Neural progenitor cell (in vitro differentiated cells): ENCODE measurements at regions not wholly inside any gene's neighbourhood (a gene's known extent, or its start where the extent isn't known, plus 50 kb on each side); places are given as distances from the start of the nearest gene placed in this dataset.

Experiments
- DNase-seq: peaks from one replicate; pipeline ENCODE4 v3.0.0-alpha.2; 2016; ENCODE audit warnings: low spot score
- H2AFZ ChIP-seq: fragments of 200-600 bp; sonication (generic); replicated peaks from 2 replicates; pipeline ENCODE4 v1.6.1; 2016; ENCODE audit warnings: antibody characterized with exemption
- H3F3A ChIP-seq: fragments of 200-600 bp; sonication (generic); 2 replicates; pipeline ENCODE4 v1.6.1; 2016; ENCODE audit warnings: antibody characterized with exemption, low read depth
- H3K27ac ChIP-seq: fragments of 200-600 bp; sonication (generic); 2 replicates; pipeline ENCODE4 v1.5.1; 2016; ENCODE audit warnings: mild to moderate bottlenecking
- H3K27me3 ChIP-seq: fragments of 200-600 bp; sonication (generic); 2 replicates; pipeline ENCODE4 v1.6.1; 2016; ENCODE audit warnings: mild to moderate bottlenecking, moderate library complexity
- H3K36me3 ChIP-seq: fragments of 200-600 bp; sonication (generic); 2 replicates; pipeline ENCODE4 v1.5.1; 2016
- H3K4me1 ChIP-seq: fragments of 200-600 bp; sonication (generic); 2 replicates; pipeline ENCODE4 v1.6.1; 2016; ENCODE audit warnings: mixed run types
- H3K4me2 ChIP-seq: fragments of 200-600 bp; sonication (generic); 2 replicates; pipeline ENCODE4 v1.6.1; 2016
- H3K4me3 ChIP-seq: fragments of 200-600 bp; sonication (generic); 2 replicates; pipeline ENCODE4 v1.5.1; 2016
- H3K79me2 ChIP-seq: fragments of 200-600 bp; sonication (generic); 2 replicates; pipeline ENCODE4 v1.6.1; 2016; ENCODE audit warnings: low read depth
- H3K9ac ChIP-seq: fragments of 200-600 bp; sonication (generic); 2 replicates; pipeline ENCODE4 v1.6.1; 2016
- H3K9me3 ChIP-seq: fragments of 200-600 bp; sonication (generic); 2 replicates; pipeline ENCODE4 v1.5.1; 2016; ENCODE audit warnings: low read depth
- H4K20me1 ChIP-seq: fragments of 200-600 bp; sonication (generic); 2 replicates; pipeline ENCODE4 v1.6.1; 2016; ENCODE audit warnings: low read depth
- H3K27ac Mint-ChIP-seq: 3 replicates; pipeline ENCODE4 v1.8.0; 2021; ENCODE audit warnings: mixed read lengths
- H3K27me3 Mint-ChIP-seq: 2 replicates; pipeline ENCODE4 v1.8.0; 2022; ENCODE audit warnings: low read depth, mild to moderate bottlenecking, inconsistent platforms, moderate library complexity, mixed read lengths; ENCODE audit not compliant: insufficient read depth
- H3K36me3 Mint-ChIP-seq: 3 replicates; pipeline ENCODE4 v1.8.0; 2021; ENCODE audit warnings: mixed read lengths
- H3K4me1 Mint-ChIP-seq: 3 replicates; pipeline ENCODE4 v1.8.0; 2021; ENCODE audit warnings: mixed read lengths
- H3K4me3 Mint-ChIP-seq: 3 replicates; pipeline ENCODE4 v1.8.0; 2021; ENCODE audit warnings: mild to moderate bottlenecking, moderate library complexity, mixed read lengths
- H3K9me3 Mint-ChIP-seq: 3 replicates; pipeline ENCODE4 v1.8.0; 2020; ENCODE audit warnings: mixed read lengths
- EZH2 ChIP-seq: fragments of 200-600 bp; sonication (generic); IDR thresholded peaks from 2 replicates; pipeline ENCODE4 v1.6.1; 2017; ENCODE audit warnings: antibody characterized with exemption, mild to moderate bottlenecking, moderate library complexity
- EZH2phosphoT487 ChIP-seq: fragments of 200-600 bp; sonication (generic); IDR thresholded peaks from 2 replicates; pipeline ENCODE4 v1.6.1; 2017; ENCODE audit warnings: antibody characterized with exemption
- TF ChIP-seq, protein P1 (sequence below): fragments of 200-600 bp; sonication (generic); IDR thresholded peaks from 2 replicates; pipeline ENCODE4 v1.5.1; 2017; ENCODE audit warnings: antibody characterized with exemption, mild to moderate bottlenecking

DNA sequence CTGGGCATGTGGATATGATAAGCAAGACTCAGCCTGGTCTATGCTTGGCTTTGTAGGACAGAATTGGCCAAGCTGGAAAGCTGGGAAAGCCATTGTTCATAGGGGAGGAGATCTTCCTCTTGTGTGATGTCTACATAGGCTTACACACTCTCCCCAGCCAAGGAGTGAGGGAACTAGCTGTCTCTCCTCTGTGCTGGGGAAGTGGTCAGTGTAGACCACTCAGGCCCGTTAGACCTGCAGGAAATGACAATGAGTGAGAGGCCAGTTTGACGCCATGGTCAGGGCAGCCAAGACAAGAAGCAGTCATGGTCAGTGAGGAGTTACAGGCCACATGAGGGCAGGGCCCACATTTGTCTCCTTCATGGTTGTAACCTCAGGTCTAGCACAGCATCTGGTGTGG, 159.1 kb upstream of the KL start:
- Mint-ChIP-seq H3K27me3 (no peaks in the 10 kb centered on the region), H3K27ac (no peak overlapping the region)

DNA sequence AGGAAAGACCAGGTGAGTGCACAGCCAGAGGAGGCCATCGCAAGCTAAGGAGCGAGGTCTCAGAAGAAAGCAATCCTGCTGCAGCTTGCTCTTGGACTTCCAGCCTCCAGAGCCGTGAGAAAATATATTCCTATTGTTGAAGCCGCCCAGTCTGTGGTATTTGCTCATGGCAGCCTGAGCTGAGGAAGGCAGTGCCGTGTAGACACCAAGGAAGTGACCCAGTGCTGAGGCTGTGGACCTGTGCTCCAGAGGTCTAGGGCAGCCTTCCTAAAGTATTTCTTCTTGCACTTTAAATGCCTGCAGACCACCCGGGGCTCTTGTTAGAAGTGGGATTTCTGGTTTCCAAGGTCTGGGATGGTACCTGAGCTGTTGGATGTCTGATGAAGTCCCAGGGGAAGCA, 158.5 kb upstream of the KL start:
- Histone ChIP-seq H3K4me1 (no peaks in the 10 kb centered on the region), H3K27ac (no peak overlapping the region), H3K9me3 (no peaks in the 10 kb centered on the region), H3K9ac (no peak overlapping the region), H3K4me2 (no peak overlapping the region), H4K20me1 (no peaks in the 10 kb centered on the region), H3K36me3 (no peaks in the 10 kb centered on the region), H2AFZ (no peak overlapping the region), H3K27me3 (no peaks in the 10 kb centered on the region), H3F3A (no peaks in the 10 kb centered on the region), H3K79me2 (no peaks in the 10 kb centered on the region), H3K4me3 (no peak overlapping the region)
- DNase-seq, result no peak
- Mint-ChIP-seq H3K9me3 (peaks cover 7% of the 10 kb centered on the region), H3K27ac (no peak overlapping the region), H3K4me1 (peaks cover 4% of the 10 kb centered on the region), H3K4me3 (no peak overlapping the region), H3K27me3 (no peaks in the 10 kb centered on the region), H3K36me3 (no peaks in the 10 kb centered on the region)
- TF ChIP-seq, protein P1, sequence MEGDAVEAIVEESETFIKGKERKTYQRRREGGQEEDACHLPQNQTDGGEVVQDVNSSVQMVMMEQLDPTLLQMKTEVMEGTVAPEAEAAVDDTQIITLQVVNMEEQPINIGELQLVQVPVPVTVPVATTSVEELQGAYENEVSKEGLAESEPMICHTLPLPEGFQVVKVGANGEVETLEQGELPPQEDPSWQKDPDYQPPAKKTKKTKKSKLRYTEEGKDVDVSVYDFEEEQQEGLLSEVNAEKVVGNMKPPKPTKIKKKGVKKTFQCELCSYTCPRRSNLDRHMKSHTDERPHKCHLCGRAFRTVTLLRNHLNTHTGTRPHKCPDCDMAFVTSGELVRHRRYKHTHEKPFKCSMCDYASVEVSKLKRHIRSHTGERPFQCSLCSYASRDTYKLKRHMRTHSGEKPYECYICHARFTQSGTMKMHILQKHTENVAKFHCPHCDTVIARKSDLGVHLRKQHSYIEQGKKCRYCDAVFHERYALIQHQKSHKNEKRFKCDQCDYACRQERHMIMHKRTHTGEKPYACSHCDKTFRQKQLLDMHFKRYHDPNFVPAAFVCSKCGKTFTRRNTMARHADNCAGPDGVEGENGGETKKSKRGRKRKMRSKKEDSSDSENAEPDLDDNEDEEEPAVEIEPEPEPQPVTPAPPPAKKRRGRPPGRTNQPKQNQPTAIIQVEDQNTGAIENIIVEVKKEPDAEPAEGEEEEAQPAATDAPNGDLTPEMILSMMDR, result no peak
- TF ChIP-seq EZH2phosphoT487 (no peak), EZH2 (no peak)

More for the DNA sequence above, 159.1 kb upstream of the KL start:
- Histone ChIP-seq H4K20me1 (no peaks in the 10 kb centered on the region), H3K4me2 (no peak overlapping the region), H3K4me1 (no peaks in the 10 kb centered on the region), H3K4me3 (no peak overlapping the region), H3K36me3 (no peaks in the 10 kb centered on the region), H3F3A (no peaks in the 10 kb centered on the region), H3K27ac (no peak overlapping the region), H2AFZ (no peak overlapping the region), H3K79me2 (no peaks in the 10 kb centered on the region), H3K9ac (no peak overlapping the region), H3K9me3 (no peaks in the 10 kb centered on the region), H3K27me3 (no peaks in the 10 kb centered on the region)
- Mint-ChIP-seq H3K9me3 (peaks cover 7% of the 10 kb centered on the region), H3K4me1 (peaks cover 4% of the 10 kb centered on the region), H3K4me3 (no peak overlapping the region), H3K36me3 (no peaks in the 10 kb centered on the region)
- no peak for DNase-seq
- TF ChIP-seq, protein P1, result no peak
- TF ChIP-seq EZH2phosphoT487 (no peak), EZH2 (no peak)

DNA sequence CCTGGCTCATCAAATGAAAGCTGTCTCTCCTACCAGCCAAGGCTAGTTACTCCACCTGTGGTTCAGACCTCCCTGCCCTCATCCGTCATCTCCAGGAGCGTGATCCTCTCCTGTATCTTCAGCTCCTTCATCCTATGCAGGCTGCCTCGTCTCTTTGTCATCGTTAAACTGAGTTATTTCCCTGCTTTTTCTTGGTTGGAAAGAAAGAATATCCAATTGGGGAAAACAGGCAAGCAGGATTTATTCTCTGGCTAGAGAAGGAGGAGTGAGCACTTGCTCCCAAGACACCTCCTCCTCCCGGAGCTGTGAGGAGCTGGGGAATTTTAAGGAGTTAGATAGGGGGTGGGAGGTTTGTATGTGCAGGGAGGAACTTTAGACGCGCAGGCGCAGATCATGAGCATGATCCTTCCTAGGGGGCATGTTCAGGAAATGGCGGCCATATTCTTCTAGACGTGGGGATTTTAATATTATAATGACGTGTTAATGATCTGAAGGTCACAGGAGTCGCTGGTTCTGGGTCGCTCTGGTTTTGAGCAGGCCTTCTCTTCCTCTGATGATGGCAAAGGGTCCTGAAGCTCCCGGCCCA, 156.4 kb upstream of the KL start:
- peaks cover 7% of the 10 kb centered on the region for H3K9me3 Mint-ChIP-seq
- no peak overlapping the region for H3K4me3 Mint-ChIP-seq
- Histone ChIP-seq H3K4me1 (no peaks in the 10 kb centered on the region), H3K27me3 (no peaks in the 10 kb centered on the region), H3K79me2 (no peaks in the 10 kb centered on the region), H3K4me3 (no peak overlapping the region), H2AFZ (no peak overlapping the region), H3K36me3 (no peaks in the 10 kb centered on the region), H3K9me3 (no peaks in the 10 kb centered on the region), H4K20me1 (no peaks in the 10 kb centered on the region), H3K9ac (no peak overlapping the region), H3F3A (no peaks in the 10 kb centered on the region), H3K4me2 (no peak overlapping the region), H3K27ac (no peak overlapping the region)
- no peak overlapping the region for H3K27ac Mint-ChIP-seq
- no peaks in the 10 kb centered on the region for H3K4me1 Mint-ChIP-seq
- H3K27me3 Mint-ChIP-seq, result no peaks in the 10 kb centered on the region
- TF ChIP-seq, protein P1, result no peak
- no peak for TF ChIP-seq EZH2
- no peak for TF ChIP-seq EZH2phosphoT487
- no peaks in the 10 kb centered on the region for H3K36me3 Mint-ChIP-seq
- no peak for DNase-seq
